ENCODE measurements at regions not wholly inside any gene's neighbourhood (a gene's known extent, or its start where the extent isn't known, plus 50 kb on each side); places are given as distances from the start of the nearest gene placed in this dataset.

- no peak overlapping the region for H3K4me2 ChIP-seq (ENCODE audit: low read depth, low read length)
- TF ChIP-seq ZNF850 (CRISPR knock-in tag; conservative IDR thresholded peaks at IDR 0.05), result no peak
- no peak for TF ChIP-seq MATR3 (CRISPR knock-in tag; IDR thresholded peaks at IDR 0.05)
- no peak for TF ChIP-seq ZNF703 (CRISPR knock-in tag; IDR thresholded peaks at IDR 0.05; ENCODE audit: borderline replicate concordance)
- no peak for TF ChIP-seq FOXP1 (IDR thresholded peaks at IDR 0.05)
- TF ChIP-seq FOXP1 (CRISPR knock-in tag; IDR thresholded peaks at IDR 0.05), result no peak
- TF ChIP-seq ZNF572 (CRISPR knock-in tag; IDR thresholded peaks at IDR 0.05), result no peak
- no peak for TF ChIP-seq YEATS2 (CRISPR knock-in tag; IDR thresholded peaks at IDR 0.05; ENCODE audit: borderline replicate concordance)
- TF ChIP-seq ZBTB39 (CRISPR knock-in tag; IDR thresholded peaks at IDR 0.05), result no peak
- no peak for TF ChIP-seq TEAD3 (CRISPR knock-in tag; optimal IDR thresholded peaks at IDR 0.05; ENCODE audit: borderline replicate concordance)
- TF ChIP-seq ZNF230 (CRISPR knock-in tag; IDR thresholded peaks at IDR 0.05), result no peak
- no peak for TF ChIP-seq SNRNP70 (IDR thresholded peaks at IDR 0.05; ENCODE audit: low read depth, low read length)
- no peak for TF ChIP-seq ZHX1 (CRISPR knock-in tag; IDR thresholded peaks at IDR 0.05; ENCODE audit: low read depth)
- in situ Hi-C loops (cut with HindIII; ENCODE audit: extremely low pct_ligation_motif_present, low pct_unique_long_range_greater_than_20kb), result no loop called here
Observed at GRCh38 chr17:79183043-79183292, 108.3 kb downstream of the ENGASE start.

More at GRCh38 chr17:79183043-79183292, 108.3 kb downstream of the ENGASE start:
- no peaks in the 10 kb centered on the region for H3K79me2 ChIP-seq (ENCODE audit: insufficient read depth, low read length)
- BruUV-seq (replicated peaks), result no TSS peak
- H4K20me1 ChIP-seq (ENCODE audit: insufficient read depth, low read length), result peaks cover 4% of the 10 kb centered on the region; the same call in 1 of the 2 replicates
- WGBS (ENCODE audit: low lambda C conversion rate), result 91% methylated on average over 16 of the region's 43 CpGs
- H3K27me3 ChIP-seq (ENCODE audit: control insufficient read depth in 1 of 2, insufficient read depth in 2 of 2, low read length in 2 of 2), result peaks cover 28 to 88% of the 10 kb centered on the region in 2 experiments
- POLR2A ChIA-PET, result no interaction called here
- no peaks in the 10 kb centered on the region for H3K36me3 ChIP-seq (replicated peaks in 1 of 2; ENCODE audit: control insufficient read depth in 1 of 2, insufficient read depth in 2 of 2, low read length in 2 of 2)
- H2AFZ ChIP-seq (ENCODE audit: low read length), result no peak overlapping the region
- CTCF ChIA-PET (ENCODE audit: low intra/inter-chr PET ratio, low total read pairs), result no interaction called here
- no peak overlapping the region for H3K4me3 ChIP-seq (replicated peaks in 1 of 3; ENCODE audit: insufficient read depth in 1 of 3, low read depth in 2 of 3, low read length in 3 of 3)
- intact Hi-C loops (cut with micrococcal nuclease; ENCODE audit: unreplicated experiment), result no loop called here
- H3K9ac ChIP-seq (ENCODE audit: insufficient read depth, low read depth, low read length), result no peak overlapping the region
- DNase-seq (ENCODE audit: low spot score) (no peak), ATAC-seq (no peak), FAIRE-seq (no peak)
- no peaks in the 10 kb centered on the region for H3K9me3 ChIP-seq (ENCODE audit: low read length)
- no peak overlapping the region for H3K27ac ChIP-seq (ENCODE audit: extremely low read length, insufficient read depth, low read length)
- no peaks in the 10 kb centered on the region for H3K4me1 ChIP-seq (ENCODE audit: insufficient read depth, low read length)

All from HepG2 (cell line).